HG02678 (cell line): ENCODE measurements at regions not wholly inside any gene's neighbourhood (a gene's known extent, or its start where the extent isn't known, plus 50 kb on each side); places are given as distances from the start of the nearest gene placed in this dataset.

Source experiments
- ATAC-seq: cut with Tn5 transposase; IDR thresholded peaks from one replicate; pipeline ENCODE4 v1.9.1; 2021; ENCODE audit warnings: mild to moderate bottlenecking, moderate library complexity; ENCODE audit not compliant: unreplicated experiment

DNA sequence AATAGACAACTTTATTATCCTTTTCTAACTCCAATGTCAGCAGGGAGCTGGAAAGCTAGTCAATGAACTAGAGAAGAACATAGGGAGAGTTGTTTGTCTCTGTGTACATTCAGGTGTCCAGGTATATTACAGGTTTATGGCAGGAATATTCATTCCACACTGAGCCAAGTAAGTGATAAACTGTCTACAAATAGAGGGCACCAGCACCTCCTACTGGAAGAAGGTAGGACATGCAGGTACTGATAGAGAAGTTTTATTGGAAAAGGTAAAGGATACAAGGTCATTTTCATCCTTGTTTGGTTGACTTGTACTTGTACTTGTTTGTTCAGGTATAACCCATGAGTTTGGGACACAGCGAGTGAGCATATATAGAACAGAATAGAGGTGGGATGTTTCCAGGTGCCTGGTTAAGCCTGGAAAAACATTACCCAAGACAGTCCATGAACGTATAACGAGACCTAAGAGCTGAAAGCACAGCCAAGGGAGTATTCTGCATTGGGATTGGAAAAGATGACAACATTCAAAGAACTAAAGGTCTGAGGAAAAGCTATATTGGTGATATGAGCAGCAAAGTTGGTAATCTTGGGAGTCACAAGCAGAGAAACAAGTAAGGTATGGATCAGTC is 61.4 kb upstream of the PPP1R3C start:
- no peak for ATAC-seq

GRCh38 chr10:91691981-91692380 is 59.1 kb upstream of the PPP1R3C start:
- no peak for ATAC-seq

- no peak for ATAC-seq
Measured at GRCh38 chr10:91690996-91691676, 58.3 kb upstream of the PPP1R3C start.

GRCh38 chr10:91690412-91690811 is 57.5 kb upstream of the PPP1R3C start:
- no peak for ATAC-seq

GRCh38 chr10:91689731-91690168 is 56.9 kb upstream of the PPP1R3C start:
- ATAC-seq, result no peak

GRCh38 chr10:91684841-91685240 is 52.0 kb upstream of the PPP1R3C start:
- no peak for ATAC-seq

GRCh38 chr10:91683975-91684374 is 51.1 kb upstream of the PPP1R3C start:
- ATAC-seq, result no peak

DNA sequence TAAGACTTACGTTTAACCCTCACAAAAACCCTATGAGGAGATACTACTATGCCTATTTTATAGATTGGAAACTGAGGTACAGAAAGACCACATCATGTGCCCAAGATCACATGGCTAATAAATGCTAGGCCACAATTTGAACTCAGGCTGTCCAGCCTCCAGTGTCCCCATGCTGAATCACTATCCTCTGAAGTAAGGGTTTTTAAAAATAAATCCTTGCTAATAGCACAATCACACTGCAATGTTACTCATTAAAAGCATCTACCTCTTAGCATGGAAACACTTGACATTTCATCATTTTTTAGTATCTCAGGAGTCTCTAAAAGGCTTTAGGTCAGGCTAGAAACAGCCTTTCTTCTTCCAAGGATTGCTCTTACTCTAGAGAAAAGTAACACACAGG is 50.0 kb upstream of the PPP1R3C start:
- no peak for ATAC-seq
